H4 (cell line): ENCODE measurements at regions not wholly inside any gene's neighbourhood (a gene's known extent, or its start where the extent isn't known, plus 50 kb on each side); places are given as distances from the start of the nearest gene placed in this dataset.
"Not testable (repeated sequence)": the region's sequence is repeated elsewhere in the genome, so short reads cannot be mapped to it uniquely, and the experiment has no call there.

Source experiments
- DNase-seq: peaks from one replicate; pipeline ENCODE4 v3.0.0-alpha.2; 2015; ENCODE audit warnings: low spot score

DNA sequence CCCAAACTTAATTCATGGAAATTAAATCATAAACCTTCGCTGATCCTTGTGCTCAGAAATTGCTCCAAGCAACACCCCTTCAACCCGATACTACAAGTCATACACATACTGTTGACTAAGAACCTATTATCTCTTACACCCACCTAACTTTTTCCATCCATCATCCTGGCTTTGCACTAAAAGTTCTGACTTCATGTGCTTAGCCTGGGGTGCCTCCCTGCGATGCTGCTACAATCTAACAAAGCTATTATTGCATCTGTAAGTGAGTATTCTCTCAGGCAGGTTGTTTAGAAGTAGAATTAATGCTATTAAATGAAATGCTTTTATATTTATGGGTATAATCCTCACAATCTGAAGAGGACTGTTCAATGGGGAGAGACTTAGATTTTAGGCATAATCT lies 619.8 kb downstream of the CCDC85A start:
- DNase-seq, result no peak

DNA sequence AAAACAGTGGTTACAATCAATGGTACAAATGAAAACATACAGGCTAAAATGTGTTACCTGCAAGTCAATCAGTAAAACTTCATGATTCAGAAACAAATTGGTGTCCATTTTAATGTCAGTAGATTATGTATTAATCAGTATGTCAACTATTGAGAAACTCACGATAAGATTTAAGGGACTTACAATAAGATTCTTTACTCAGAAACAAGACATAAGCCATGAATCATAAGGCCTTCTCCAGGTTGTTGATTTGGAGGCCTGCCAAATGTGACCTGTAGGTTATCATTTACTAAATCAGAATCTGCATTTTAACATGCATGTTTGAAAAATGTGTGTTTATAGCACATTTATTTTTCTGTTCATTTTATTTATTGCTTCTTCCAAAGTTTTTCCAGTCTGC lies 623.1 kb downstream of the CCDC85A start:
- DNase-seq, result no peak

DNA sequence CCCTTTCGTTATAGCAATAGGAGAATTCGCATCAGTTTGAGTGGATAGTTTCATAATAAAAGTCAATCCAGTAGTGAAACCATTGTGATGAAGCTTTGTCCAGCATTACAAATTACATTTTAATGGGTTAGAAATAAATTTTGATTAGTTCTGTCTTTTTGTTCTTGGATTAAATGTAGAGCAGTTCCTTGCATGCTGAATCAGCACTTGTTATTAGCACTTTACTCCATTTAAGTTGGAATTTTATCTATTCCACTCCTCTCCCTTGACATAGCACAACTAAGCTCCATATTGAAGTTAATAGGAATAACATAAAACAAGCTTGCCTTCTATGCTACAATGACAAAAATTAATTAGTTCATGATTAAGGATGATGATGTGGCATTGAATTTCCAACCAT lies 624.1 kb downstream of the CCDC85A start:
- no peak for DNase-seq

DNA sequence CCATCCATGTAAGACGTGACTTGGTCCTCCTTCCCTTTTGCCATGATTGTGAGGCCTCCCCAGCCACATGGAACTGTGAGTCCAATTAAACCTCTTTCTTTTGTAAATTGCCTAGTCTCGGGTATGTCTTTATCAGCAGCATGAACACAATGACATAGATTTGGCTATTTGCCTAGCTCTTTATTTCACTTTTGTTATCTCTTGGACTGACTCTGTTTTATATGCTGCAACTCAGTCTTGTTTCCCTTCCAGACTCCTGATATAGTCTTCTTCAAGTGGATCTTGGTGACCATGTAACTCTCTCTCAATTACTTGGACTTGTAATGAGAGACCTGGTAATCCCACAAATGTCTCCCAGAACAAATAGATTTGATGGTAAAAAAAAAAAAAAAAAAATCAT lies 627.6 kb downstream of the CCDC85A start:
- DNase-seq, result no peak

DNA sequence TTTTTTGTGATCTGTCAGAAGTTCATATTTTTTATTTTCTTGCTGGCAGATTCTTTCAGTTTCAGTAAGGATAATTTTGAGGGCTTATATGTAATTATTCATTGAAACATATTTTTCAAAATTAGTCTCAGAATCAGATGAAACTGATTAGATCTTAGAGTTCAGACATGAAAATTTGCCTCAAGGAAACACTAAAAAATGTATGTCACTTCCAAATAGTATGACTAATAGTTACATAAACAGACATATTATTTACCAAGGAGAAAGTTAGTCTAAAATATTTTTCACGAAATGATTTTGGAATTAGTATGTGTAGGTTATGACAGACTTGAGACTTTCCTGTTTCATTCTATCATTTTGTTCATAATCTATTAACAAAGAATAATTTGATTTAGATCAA lies 628.6 kb downstream of the CCDC85A start:
- no peak for DNase-seq

DNA sequence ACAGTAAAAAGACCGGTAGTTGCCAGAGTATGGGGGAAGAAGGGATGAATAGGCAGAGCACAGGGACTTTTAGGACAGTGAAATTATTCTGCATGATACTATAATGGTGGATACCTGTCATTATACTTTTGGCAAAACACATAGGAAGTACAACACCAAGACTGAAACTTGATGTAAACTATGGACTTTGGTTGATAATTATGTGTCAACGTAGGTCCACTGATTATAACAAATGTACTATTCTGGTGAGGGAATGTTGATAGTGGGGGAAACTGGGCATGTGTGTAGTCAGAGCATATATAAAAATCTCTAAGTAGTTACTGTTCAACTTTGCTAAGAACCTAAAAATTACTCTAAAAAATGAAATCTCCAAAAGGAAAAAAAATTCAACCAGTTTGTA lies 629.7 kb downstream of the CCDC85A start:
- DNase-seq, result no peak

DNA sequence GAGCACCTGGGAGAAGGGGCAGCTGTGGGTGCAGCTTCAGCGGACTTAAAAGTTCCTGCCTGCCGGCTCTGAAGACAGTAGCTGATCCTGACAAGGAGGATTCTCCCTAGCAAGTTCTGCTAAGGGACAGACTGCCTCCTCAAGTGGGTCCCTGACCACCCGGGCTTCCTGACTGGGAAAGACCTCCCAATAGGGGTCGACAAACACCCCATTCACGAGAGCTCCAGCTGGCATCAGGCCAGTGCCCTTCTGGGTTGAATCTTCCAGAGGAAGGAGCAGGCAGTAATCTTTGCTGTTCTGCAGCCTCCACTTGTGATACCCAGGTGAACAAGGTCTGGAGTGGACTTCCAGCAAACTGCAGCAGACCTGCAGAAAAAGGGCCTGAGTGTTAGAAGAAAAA lies 632.9 kb downstream of the CCDC85A start:
- DNase-seq, result no peak

DNA sequence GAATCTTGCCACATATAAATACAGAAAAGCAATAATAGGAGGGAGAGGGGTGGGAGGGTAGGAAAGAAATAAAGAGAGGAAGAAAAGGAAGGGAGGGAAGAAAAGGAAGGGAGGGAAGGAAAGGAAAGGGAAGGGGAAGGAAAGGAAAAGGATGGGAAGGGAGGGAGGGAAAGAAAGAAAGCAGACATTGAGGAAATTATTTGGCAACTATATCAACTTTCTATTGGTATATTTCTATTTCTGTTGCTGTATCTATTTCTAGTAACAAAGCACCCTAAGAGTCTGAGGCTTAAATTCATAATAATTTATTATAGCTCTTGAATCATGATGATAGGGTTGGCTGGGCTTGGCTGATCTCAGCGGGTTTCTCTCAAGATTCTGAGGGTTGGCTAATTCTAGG lies 648.0 kb downstream of the CCDC85A start:
- DNase-seq, result no peak

DNA sequence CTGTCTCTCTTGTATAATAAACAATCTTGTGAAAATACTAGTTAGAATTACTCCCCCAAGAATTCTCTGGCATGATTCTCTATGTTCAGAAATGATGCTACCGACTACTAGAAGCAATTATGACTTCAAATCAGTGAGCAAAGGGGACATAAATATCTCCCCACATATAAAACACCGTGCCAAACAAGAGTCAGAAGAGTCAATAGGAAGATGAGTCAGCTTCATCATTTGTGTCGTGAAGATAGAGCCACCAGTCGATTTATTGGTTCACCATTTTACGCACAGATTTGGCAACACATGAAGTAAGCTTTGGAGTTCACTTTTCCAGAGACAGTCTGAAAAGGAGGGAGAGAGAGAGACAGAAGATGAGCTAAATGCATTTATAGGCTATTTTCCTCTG lies 650.9 kb downstream of the CCDC85A start:
- no peak for DNase-seq

DNA sequence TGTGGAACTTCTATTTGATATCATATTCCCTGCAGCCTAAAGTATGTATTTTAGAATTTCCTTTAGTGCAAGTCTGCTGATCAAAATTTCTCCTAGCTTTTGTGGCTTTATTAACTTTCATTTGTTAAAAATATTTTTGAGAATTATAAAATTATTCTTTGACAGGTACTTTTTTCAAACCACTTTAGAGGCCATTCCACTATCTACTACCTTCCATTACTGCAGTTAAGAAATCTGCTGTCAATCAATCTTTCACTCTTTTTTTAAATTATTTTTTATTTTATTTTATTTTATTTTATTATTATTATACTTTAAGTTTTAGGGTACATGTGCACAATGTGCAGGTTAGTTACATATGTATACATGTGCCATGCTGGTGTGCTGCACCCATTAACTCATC lies 656.2 kb downstream of the CCDC85A start:
- DNase-seq, result not testable (repeated sequence)

DNA sequence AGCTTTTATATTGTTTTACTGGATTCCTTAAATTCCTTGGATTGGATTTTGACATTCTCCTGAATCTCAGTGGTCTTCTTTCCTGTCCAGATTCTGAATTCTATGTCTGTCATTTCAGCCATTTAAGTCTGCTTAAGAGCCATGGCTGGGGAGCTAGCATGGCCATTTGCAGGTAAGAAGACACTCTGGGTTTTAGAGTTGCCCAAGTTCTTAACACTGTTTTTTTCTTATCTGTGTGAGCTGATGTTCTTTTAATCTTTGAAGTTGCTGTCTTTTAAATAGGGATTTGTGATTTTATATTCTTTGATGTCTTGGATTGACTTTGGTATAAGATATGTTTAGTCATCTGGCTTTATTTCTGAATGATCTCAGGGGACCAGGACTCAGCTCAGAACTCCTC lies 677.2 kb downstream of the CCDC85A start:
- no peak for DNase-seq

DNA sequence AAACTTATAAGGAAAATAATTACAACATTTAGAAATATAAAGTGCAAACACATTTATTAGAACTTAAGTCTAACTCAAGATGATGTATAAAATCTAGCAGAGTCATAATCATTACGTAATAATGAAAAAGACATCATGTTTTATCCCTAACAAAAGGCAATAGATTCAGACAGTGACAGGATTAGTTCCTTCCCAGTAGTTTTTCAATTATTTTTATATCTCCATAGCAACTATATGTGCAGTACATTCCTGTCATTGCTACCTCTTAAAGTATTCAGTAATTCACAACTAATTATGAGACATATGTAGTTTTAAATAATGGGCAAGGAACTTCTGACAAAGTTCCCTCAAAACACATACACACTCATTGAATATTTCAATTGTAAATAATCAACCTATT lies 687.9 kb downstream of the CCDC85A start:
- no peak for DNase-seq

DNA sequence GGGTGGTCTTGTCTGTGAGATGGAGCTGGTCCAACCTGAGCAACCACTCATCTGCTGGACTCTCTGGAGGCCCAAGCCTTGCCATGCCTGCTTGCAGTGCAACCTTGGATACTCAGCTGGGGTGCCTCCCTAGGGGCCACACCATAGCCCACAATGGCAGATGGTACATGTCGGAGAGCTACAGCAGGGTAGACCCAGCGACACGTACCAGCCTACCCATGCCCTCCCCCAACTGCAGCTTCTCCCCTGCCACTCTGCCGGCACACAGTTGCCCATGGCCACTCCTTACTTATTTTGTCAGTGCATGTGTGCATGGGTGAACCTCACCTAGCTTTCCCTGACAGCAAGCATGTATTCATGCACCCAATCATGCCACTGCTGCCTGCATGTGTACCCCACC lies 690.9 kb downstream of the CCDC85A start:
- no peak for DNase-seq

DNA sequence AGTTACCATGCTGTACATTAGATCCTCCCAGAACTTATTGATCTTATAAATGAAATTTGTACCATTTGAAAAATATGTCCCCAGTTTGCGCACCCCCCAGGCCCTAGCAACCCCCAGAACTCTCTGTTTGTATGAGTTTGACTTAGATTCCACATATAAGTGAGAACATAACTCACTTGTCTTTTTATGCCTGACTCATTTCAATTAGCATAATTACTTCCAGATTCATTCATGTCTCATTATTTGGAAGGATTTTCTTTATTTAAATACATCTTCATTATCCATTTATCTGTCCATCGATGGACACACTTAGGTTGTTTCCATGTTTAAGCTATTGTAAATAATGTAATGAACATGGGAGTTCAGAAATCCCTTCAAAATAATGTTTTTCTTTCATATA lies 705.9 kb downstream of the CCDC85A start:
- DNase-seq, result no peak

DNA sequence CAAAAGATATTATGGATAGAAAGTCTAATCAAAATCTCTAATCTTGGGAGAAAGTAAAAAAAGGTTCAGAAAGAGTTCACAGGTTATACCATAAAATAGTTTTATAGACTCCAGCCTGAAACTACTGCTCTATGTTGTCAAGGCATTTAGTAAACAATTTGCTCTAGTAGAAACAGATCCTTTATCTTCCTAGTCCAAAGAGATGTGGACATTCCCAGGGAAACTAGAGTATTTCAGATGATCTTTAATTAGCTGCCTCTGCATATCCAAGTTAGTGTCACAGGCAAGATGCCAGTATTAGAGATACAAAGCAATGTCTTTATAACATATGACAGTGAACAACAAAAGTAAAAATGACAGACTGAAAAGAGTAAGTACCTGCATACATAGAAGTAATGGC lies 708.6 kb downstream of the CCDC85A start:
- DNase-seq, result no peak

DNA sequence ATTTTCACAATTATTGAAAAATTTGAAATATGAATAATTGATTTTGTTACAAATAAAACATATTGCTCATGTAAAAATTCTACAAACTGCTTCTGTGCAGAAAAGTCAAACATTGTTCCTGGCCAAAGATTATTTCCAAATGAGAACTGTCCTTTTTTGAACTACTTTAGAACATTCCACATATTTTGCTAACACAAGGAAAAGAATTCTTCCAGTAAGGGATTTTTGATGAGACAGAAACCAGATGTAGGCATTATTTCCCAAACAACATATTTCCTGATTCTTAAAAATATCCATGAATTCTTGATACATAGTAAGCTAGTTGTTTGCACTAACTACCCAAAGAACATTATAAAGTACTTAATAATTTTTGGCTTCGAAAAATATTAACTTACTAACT lies 715.2 kb downstream of the CCDC85A start:
- no peak for DNase-seq

DNA sequence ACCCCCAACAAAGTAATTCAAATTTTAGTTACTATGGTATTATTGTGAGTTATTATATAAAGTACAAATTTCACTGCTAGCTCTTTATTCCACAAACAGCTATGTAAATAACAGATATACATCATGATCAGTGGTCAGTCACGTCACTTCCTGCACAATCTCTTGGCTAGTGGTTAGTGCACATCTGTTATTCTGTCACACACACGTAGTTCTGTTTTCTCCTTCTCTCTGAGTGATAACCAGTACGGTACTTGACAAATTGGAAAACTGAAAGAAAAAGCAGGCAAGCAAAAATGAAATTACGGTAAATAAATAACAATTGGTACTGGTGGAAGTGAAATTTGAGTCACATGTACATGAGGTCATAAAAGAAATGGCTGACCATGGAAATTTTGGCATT lies 728.7 kb downstream of the CCDC85A start:
- no peak for DNase-seq

DNA sequence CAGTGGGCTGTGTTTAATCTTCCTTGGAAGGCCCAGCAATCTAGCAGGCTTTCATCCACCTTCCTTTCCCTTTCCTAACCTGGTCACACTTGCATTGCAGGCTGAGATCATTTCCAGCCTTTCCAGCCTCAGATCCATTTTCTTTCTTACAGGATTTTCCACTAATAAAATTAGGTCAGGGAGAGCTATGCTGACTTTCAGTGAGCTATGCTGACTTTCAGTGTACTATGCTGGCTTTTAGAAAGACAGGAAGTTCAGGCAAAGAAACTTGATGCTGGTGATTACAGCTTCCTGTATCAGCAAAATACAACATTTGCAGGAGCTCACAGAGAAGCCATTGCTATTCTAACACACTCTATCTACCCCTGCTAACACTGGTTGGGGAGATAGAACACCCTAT lies 735.0 kb downstream of the CCDC85A start:
- no peak for DNase-seq

DNA sequence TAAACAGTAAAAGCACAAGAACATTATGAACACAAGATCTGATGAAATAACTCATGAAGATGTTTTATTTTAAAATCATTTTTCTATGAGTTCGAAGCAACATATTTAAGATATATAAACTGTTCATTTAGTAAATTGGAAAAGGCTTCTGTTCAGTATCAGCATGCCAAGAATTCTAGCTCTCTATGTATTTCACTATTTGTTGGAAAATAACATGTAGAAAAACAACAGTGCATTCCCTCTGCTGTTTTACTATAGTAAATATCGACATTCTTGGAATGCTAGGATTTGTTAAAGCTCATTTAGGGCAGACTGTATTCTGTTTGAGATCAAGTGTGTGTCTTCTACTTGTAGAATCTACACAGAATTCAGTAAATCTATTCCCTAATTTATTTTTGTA lies 750.2 kb downstream of the CCDC85A start:
- DNase-seq, result no peak

DNA sequence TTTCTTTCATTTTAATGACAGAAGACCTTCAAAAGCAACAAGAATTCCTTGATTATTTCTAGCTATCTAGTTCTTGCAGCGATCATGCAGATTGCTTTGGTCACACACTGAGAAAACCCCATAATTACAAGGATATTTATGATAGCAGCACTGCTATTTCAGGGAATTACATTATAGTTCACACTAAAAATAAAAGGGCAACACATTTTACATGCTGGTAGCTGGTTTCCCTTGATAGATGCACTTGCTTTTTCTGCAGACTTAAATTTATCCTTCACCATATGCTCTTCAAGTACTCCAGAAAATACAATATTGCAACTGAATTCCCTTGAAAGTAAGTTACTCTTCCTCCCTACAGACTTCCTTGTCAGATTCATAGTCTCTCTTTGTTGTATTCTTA lies 751.1 kb downstream of the CCDC85A start:
- DNase-seq, result no peak

DNA sequence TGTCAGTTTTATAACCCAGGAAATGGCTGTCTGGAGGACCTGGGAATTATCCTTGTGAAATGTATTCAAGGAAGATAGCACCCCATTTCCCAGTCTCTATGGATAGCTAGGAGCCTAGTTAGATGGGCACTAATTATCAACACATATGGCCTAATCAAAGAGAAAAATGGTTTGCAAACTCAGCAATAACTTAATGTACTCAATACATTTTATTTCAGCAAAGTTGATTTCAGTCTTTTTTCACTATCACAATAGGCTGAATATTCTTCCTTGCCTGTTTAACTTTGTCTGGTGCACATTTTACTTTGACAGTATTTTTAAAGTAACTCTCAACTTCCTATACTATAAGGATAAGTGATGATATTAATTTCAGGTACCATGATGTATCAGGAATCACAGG lies 756.3 kb downstream of the CCDC85A start:
- no peak for DNase-seq

DNA sequence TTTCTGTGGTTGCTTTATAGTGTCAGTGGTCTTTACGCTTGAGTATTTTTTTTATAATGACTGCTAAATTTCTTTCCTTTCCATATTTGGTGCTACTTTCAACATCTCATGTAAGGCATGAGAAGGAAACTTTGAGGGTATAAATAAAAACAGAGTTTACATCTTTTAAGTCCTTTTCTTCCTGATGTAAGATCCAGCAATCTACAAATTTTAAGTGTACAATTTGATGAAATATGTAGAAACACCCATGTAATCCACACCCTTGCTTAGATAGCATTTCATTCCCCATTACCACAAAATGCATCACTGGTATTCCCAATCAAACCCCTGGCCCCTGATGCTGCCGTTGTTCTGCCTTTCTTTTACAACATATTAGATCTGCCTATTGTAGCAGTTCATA lies 769.1 kb downstream of the CCDC85A start:
- DNase-seq, result no peak

DNA sequence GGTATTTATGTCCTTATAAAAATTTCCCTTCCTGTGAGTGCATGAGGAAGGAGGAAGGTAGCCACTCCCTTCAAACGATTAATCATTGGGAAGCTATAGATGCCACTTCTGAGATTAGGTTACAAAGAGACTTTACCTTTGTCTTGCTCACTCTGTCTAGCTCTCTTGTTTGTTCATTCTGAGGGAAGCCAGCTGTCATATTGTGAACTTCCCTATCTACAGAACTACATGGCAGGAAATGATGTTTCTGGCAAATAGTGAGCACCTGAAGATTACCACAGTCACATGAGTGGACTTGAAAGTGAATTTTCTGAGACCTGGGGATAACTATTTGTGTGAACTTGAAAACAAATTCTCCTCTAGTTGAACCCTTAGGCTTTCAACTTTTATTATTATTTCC lies 776.8 kb downstream of the CCDC85A start:
- no peak for DNase-seq

DNA sequence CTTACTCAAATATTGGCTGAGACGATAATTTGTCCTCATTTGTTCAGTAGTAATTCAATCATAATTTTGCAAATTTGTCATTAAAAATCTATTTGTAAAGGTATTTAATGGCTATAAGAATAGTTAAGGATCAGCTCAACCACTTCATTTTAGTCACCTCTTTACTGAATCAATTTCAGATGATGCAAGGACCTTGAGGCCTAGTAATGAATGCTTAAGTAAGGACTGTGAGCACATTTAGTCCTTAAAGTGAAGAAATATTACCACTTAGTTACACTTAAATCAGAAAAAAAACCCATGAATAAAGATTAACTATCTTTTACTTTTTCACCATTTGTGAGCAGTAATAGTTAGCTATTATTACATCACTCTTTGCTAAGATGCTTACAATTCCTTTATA lies 778.9 kb downstream of the CCDC85A start:
- no peak for DNase-seq

DNA sequence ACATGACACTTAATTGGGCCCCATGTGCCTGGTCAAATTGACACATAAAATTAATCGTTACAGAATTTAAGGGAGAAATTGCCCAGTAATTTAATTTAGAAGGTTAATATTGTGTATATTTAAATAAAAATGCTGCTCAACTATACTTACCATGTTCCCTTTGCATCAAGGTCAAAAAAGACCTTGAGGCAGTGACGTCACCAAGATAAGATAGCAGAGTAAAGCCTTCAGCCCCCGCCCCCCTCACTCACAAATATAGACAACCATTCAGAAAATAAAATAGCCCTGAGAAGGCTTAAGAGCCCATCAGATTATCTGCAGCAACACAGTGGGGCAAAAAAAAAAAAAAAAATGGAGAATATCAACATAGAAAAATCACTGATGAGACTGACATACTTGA lies 785.7 kb downstream of the CCDC85A start:
- no peak for DNase-seq
